Kidney capillary endothelial cell (primary cell): ENCODE measurements at regions not wholly inside any gene's neighbourhood (a gene's known extent, or its start where the extent isn't known, plus 50 kb on each side); places are given as distances from the start of the nearest gene placed in this dataset.
"Not testable (repeated sequence)": the region's sequence is repeated elsewhere in the genome, so short reads cannot be mapped to it uniquely, and the experiment has no call there.

Experiments
- DNase-seq: peaks from one replicate; pipeline ENCODE4 v3.0.0-alpha.2; 2018; ENCODE audit warnings: low spot score

DNA sequence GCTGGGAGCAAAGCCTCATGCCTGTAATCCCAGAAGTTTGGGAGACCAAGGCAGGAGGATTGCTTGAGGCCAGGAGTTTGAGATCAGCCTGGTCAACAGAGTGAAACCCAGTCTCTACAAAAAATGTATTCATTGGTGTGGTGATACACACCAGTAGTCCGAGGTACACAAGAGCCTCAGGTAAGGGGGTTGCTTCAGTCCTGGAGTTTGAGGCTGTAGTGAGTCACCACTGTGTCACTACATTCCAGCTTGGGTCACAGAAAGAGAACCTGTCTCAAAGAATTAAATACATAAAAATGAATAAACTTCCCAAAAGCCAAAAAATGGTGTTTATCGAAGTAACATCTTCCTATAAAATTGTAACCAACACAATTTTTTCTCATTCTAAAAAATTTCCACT lies 568.1 kb upstream of the LINC00305 start:
- no peak for DNase-seq

DNA sequence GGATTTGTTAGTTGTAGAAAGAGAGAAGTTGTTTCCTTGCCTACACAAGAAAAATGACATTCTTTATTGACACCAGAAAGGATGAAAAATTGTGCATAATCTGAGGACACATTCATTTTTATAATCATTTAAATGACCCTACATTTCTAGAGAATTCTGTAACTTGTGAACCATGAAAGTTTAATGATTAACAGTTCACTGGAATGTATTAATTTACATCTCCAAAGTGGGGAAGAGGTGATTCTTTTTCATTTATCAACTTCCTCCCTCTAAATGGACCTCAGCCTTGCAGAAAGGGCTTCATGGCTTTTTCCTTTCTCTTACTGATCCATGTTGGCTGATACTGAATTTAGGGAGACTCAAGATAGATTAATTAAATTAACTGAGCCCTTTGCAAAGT lies 565.2 kb upstream of the LINC00305 start:
- no peak for DNase-seq

DNA sequence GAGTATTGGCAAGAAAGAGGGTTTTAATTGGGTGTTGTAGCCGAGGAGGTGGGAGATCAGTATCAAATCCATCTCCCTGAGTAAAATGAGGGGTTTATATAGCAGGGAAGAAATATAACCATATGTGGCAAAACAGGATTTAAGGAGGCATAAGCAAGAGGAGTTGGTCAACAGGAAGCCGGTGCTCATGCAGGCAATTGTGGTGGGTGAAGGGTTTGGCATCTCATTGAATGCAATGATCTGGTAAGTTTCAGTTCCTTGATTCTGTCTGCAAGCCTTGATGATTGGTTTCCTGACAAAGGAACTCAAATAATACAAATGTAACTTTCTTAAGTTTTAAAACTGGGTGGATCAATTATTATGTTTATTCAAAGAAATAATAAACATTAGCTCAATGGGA lies 564.4 kb upstream of the LINC00305 start:
- no peak for DNase-seq

DNA sequence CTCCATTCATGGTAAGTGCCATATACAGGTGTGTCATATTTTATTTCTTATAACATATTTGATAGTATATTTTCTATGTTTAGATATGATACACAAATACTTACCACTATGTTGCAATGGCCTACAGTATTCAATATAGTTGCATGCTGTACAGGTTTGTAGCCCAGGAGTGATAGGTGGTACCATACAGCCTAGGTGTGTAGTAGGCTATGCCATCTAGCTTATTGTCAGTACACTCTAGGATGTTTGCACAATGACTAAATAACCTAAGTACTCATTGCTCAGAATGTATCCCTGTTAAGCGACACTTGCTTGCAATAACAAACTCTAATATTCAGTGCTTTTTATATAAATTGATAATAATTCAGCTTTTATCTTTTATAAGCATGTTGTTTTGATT lies 563.1 kb upstream of the LINC00305 start:
- DNase-seq = no peak

DNA sequence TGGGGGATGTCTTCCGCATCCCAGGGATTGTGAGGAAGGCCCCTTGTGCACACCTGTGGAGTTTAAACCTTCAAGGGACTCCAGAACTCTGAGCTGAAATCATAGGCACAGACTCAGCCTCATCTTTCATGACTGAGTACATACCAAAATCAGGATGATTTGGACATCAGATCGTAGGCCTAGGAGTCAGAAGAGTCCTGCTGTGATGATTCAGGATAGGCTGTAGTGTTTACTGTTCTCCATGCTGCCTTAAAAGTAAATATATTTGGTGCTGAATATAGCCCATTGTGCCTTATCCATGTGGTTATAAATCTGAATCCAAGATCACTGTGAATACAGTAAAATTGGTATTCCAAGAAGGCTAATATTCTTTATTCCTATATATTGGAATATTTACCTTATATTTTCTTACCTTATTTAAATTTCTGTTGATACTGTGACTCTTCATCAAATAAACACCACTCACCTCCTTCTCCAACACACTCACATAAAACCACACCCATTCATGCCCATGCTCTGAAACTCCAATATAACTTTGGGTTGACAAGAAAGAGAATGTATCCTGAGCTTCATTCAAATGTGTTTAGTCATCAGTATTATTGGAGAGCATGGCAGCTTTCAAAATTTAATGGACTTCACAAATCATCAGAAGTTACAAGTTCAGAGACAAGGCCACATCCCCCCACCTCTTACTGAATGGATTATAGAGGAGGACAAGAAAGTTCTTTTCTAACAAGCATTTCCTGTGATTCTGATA lies 561.4 kb upstream of the LINC00305 start:
- no peak for DNase-seq

- no peak for DNase-seq
These were observed 558.2 kb upstream of the LINC00305 start for GRCh38 chr18:64707052-64707451.

GRCh38 chr18:64699081-64699480 lies 550.2 kb upstream of the LINC00305 start:
- DNase-seq = no peak

GRCh38 chr18:64695851-64696553 lies 547.1 kb upstream of the LINC00305 start:
- DNase-seq = no peak

GRCh38 chr18:64693766-64694165 lies 544.9 kb upstream of the LINC00305 start:
- DNase-seq = no peak

GRCh38 chr18:64692826-64693225 lies 543.9 kb upstream of the LINC00305 start:
- DNase-seq = no peak

DNA sequence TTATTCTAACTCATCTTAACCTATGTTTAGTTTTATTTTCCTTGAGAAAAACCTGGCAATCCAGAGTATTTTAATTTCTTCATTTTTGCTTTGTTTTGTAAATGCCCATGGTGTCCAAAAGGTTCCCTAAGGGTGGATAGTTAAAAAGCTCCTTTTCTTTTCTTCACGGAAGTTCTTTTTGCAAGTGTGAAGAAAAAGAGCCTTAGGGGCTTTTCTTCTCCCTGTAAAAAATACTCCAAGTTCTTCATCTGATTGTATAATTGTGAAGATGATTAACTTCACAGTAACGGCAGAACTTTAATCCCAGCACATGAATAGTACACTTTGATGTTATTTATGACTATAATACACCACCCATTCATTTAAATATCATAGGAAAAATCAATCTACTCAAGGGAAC lies 530.2 kb upstream of the LINC00305 start:
- no peak for DNase-seq

DNA sequence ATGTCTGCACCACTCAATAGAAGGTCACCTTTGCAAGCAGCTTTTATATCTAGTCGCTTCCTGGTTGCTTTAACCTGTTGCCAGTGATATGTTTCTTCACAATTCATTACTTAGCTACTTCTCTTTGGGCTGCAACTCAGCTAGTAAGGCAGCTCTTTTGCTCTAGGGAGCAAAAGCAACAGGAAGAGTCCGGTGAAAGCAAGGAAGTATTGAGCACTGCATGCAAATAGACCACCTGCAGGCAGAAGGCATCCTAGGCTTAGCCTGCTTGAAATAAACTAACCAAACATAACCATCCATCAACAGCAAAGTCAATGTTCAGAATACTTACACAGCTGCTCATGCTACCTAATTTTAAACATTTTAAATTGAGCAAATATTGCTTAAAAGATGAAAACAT lies 529.2 kb upstream of the LINC00305 start:
- DNase-seq = no peak

GRCh38 chr18:64674694-64675093 lies 525.8 kb upstream of the LINC00305 start:
- no peak for DNase-seq

GRCh38 chr18:64671293-64671692 lies 522.4 kb upstream of the LINC00305 start:
- not testable (repeated sequence) for DNase-seq

- no peak for DNase-seq
These were observed 519.6 kb upstream of the LINC00305 start for GRCh38 chr18:64668461-64668962.

DNA sequence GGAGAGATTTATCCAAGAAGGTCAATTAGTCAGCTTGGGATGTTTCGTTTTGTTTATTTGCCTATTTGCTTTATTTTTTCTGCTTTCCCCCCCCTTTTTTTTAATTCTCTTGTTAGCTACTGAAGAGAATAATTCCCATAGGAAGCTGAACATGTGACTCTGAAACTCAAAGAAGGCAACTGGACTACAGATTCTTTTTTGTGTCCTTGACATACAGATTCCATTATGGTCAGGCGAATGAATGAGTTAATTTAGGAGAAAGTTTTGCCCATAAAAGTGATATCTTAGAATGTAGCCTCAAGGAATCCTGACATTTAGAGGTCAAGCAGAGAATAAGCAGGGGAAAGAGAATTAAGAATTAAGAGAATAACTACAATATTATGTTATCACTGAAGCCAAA lies 514.2 kb upstream of the LINC00305 start:
- DNase-seq = no peak

DNA sequence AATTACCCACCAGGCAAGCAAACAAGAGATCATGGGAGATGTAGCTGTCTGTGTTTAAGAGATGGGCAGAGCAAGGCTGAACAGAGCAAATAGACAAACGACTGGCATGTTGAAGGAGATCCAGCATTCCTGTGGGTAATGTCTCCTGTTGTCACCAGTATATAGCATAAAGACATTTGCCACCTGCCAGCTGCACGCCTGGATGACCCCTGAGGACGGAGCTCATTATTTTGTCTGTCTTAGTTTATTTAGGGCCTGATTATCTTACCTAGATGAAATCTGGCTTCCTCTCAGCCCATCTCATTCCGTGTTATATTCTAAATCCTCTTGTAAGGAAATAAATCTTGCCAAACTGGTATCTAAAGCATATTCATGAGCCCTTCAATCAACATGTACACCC lies 510.3 kb upstream of the LINC00305 start:
- DNase-seq = no peak

- DNase-seq = no peak
These were observed 504.2 kb upstream of the LINC00305 start for GRCh38 chr18:64653068-64653467.

GRCh38 chr18:64650068-64650467 lies 501.2 kb upstream of the LINC00305 start:
- DNase-seq = no peak

GRCh38 chr18:64645753-64646152 lies 496.9 kb upstream of the LINC00305 start:
- no peak for DNase-seq

DNA sequence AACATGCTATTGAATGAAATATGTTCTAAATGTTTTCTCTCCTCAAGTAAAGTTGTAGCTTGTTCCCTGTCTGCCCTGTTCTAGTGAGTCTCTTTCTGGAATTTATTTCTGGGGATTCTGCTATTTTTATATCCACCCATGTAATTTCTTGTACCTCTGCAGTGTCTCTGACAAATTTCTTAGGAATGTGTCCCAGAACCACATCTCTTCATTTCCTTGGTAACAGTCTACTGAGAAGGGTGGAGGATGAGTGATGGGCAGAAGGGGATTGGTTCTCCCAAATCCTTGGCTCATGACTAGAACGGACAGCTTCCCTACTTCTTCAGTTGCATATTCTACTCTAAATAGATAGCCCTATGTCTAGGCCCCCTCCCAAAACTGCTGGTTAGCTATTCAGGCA lies 490.6 kb upstream of the LINC00305 start:
- DNase-seq = no peak

- DNase-seq = no peak
These were observed 472.2 kb upstream of the LINC00305 start for GRCh38 chr18:64620971-64621560.

DNA sequence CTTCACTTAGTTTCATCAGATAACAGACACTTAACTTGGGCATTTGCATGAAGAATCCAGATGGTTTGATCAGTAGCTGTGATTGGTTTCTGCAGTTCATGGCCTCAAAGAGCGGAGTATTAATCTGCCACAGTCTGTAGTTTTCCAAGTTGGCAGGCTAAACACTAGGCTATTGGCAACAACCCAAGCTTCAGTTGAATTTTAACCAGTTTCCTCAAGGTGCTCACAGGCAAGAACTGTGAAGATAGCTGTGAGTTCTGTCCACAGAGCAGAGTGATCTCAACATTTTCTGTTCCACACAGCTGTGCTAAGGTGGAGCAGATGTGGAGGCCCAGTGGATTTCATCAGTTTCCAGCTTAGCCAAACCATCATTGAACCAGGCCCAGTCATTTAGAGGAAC lies 469.5 kb upstream of the LINC00305 start:
- DNase-seq = no peak
